PFSK-1 (cell line): ENCODE measurements at regions not wholly inside any gene's neighbourhood (a gene's known extent, or its start where the extent isn't known, plus 50 kb on each side); places are given as distances from the start of the nearest gene placed in this dataset.

ENCODE experiments used
- FOXP2 ChIP-seq: optimal IDR thresholded peaks from 2 replicates; pipeline ENCODE3; 2011; ENCODE audit warnings: borderline replicate concordance, control low read depth, inconsistent platforms; ENCODE audit not compliant: insufficient read depth; ENCODE audit errors: extremely low read length, extremely low read depth
- POLR2AphosphoS5 ChIP-seq: IDR thresholded peaks from 2 replicates; pipeline ENCODE4 v1.6.1; 2012; ENCODE audit warnings: low read depth, mild to moderate bottlenecking, control low read depth, low read length, moderate library complexity
- REST ChIP-seq, 2 experiments: IDR thresholded peaks; 2 replicates each; pipeline versions ENCODE4 v1.6.1 to v1.8.0; 2011 to 2012; ENCODE audit warnings: low read depth in 2 of 2, low read length in 2 of 2, control low read depth in 1 of 2, inconsistent platforms in 1 of 2, mild to moderate bottlenecking in 1 of 2, moderate library complexity in 1 of 2; ENCODE audit not compliant: insufficient read depth in 1 of 2

GRCh38 chr12:11457996-11458645 is 62.8 kb upstream of the PRB2 start:
- no peak for TF ChIP-seq POLR2AphosphoS5
- no peak for TF ChIP-seq REST (IDR thresholded peaks at IDR 0.05; ENCODE audit: insufficient read depth in 1 of 2, low read depth in 2 of 2, low read length in 2 of 2)
- TF ChIP-seq FOXP2: no peak
